Body of pancreas (tissue), 4 donors: ENCODE measurements at regions not wholly inside any gene's neighbourhood (a gene's known extent, or its start where the extent isn't known, plus 50 kb on each side); places are given as distances from the start of the nearest gene placed in this dataset.

Source experiments
- ATAC-seq: fragments of 150-250 bp; one replicate; pipeline ENCODE4 v1.9.1; 2016
- DNase-seq, 4 donors: peaks; one replicate each; pipeline ENCODE4 v3.0.0-alpha.2; 2019
- H3K27ac ChIP-seq, 4 donors: fragments of 200-600 bp; sonication (generic); 1 replicate in 3 of 4; 2 replicates in 1 of 4; pipeline versions ENCODE4 v1.5.1 to v1.6.1; 2016 to 2019; ENCODE audit warnings: mild to moderate bottlenecking in 1 of 4, mixed read lengths in 1 of 4, moderate library complexity in 1 of 4
- H3K27me3 ChIP-seq, 2 donors: fragments of 200-600 bp; sonication (generic); one replicate each; pipeline ENCODE4 v1.6.0; 2016; ENCODE audit warnings: mild to moderate bottlenecking in 1 of 2
- H3K36me3 ChIP-seq, 2 donors: fragments of 200-600 bp; sonication (generic); replicated peaks in 1 of 2; 2 replicates each; pipeline ENCODE4 v1.5.1; 2016; ENCODE audit warnings: low read depth in 2 of 2; ENCODE audit not compliant: insufficient read depth in 1 of 2
- H3K4me1 ChIP-seq: fragments of 200-600 bp; sonication (generic); one replicate; pipeline ENCODE4 v1.6.0; 2016
- H3K4me3 ChIP-seq, 2 donors: fragments of 200-600 bp; sonication (generic); 1 replicate in 1 of 2; 2 replicates in 1 of 2; pipeline ENCODE4 v1.5.1; 2016 to 2019
- H3K9me3 ChIP-seq, 3 donors: fragments of 200-600 bp; sonication (generic); 1 replicate in 2 of 3; 2 replicates in 1 of 3; pipeline ENCODE4 v1.5.1; 2016
- CTCF ChIP-seq, 7 experiments: fragments of 450-650 bp in 4 of 7; fragments of 200-600 bp in 3 of 7; sonication (generic) in 3 of 7; IDR thresholded peaks; one replicate each; pipeline ENCODE4 v1.5.1; 2016 to 2019; ENCODE audit warnings: antibody characterized with exemption in 7 of 7
- POLR2A ChIP-seq, 3 donors: fragments of 450-650 bp; IDR thresholded peaks; one replicate each; pipeline ENCODE4 v1.6.1; 2016; ENCODE audit warnings: antibody characterized with exemption in 3 of 3, mild to moderate bottlenecking in 2 of 3
- WGBS, 2 donors: methylation state at CpG; one replicate each; pipeline ENCODE4 v1.1.5; 2017; 5-methylcytosine and 5-hydroxymethylcytosine counted together
- intact Hi-C: fragments of 100-400 bp; cut with DNase I; formaldehyde crosslinking; loops from one replicate; pipeline ENCODE4 v1.15.1; 2023

GRCh38 chr11:112418438-112418837 is 157.8 kb upstream of the PLET1 start:
- no peak overlapping the region for H3K27ac ChIP-seq
- no peak for DNase-seq
- H3K4me3 ChIP-seq = no peak overlapping the region
- no peaks in the 10 kb centered on the region for H3K4me1 ChIP-seq
- no peaks in the 10 kb centered on the region for H3K9me3 ChIP-seq
- no peaks in the 10 kb centered on the region for H3K36me3 ChIP-seq
- H3K27me3 ChIP-seq = no peaks in the 10 kb centered on the region
- TF ChIP-seq CTCF (IDR thresholded peaks at IDR 0.05) = no peak
- TF ChIP-seq POLR2A (IDR thresholded peaks at IDR 0.05) = no peak
- WGBS, 2 donors = 58 to 75% methylated on average over 1 of the region's 1 CpG
- no peak for ATAC-seq
- intact Hi-C loops = no loop called here

- DNase-seq (no peak), ATAC-seq (no peak)
- H3K27me3 ChIP-seq = no peaks in the 10 kb centered on the region
- no peak for TF ChIP-seq POLR2A (IDR thresholded peaks at IDR 0.05)
- TF ChIP-seq CTCF (IDR thresholded peaks at IDR 0.05) = no peak
- no peaks in the 10 kb centered on the region for H3K4me1 ChIP-seq
- H3K4me3 ChIP-seq = no peak overlapping the region
- intact Hi-C loops = no loop called here
- no peaks in the 10 kb centered on the region for H3K9me3 ChIP-seq
- no peak overlapping the region for H3K27ac ChIP-seq
- WGBS, 2 donors = 33 to 64% methylated on average over 4 of the region's 4 CpGs
- H3K36me3 ChIP-seq = no peaks in the 10 kb centered on the region
Observed at GRCh38 chr11:112421879-112422278, 161.2 kb upstream of the PLET1 start.

- Histone ChIP-seq H3K36me3 (no peaks in the 10 kb centered on the region), H3K27me3 (no peaks in the 10 kb centered on the region), H3K9me3 (no peaks in the 10 kb centered on the region), H3K4me1 (no peaks in the 10 kb centered on the region), H3K4me3 (no peak overlapping the region), H3K27ac (no peak overlapping the region)
- intact Hi-C loops = no loop called here
- TF ChIP-seq POLR2A (IDR thresholded peaks at IDR 0.05) (no peak), CTCF (IDR thresholded peaks at IDR 0.05) (no peak)
- no peak for ATAC-seq
- 66 to 83% methylated on average over 5 of the region's 5 CpGs for WGBS, 2 donors
- no peak for DNase-seq
Observed at GRCh38 chr11:112425121-112425520, 164.5 kb upstream of the PLET1 start.

GRCh38 chr11:112437096-112437495 is 176.4 kb upstream of the PLET1 start:
- TF ChIP-seq CTCF (IDR thresholded peaks at IDR 0.05) (no peak), POLR2A (IDR thresholded peaks at IDR 0.05) (no peak)
- intact Hi-C loops = no loop called here
- no peak overlapping the region for H3K4me3 ChIP-seq
- ATAC-seq (no peak), DNase-seq (no peak)
- peaks cover 0 to 8% (median 0%) of the 10 kb centered on the region in 3 donors for H3K9me3 ChIP-seq
- H3K27ac ChIP-seq = no peak overlapping the region
- H3K27me3 ChIP-seq = no peaks in the 10 kb centered on the region
- WGBS, 2 donors = 46 to 52% methylated on average over 2 of the region's 2 CpGs
- H3K36me3 ChIP-seq = no peaks in the 10 kb centered on the region
- H3K4me1 ChIP-seq = no peaks in the 10 kb centered on the region

- Histone ChIP-seq H3K9me3 (peaks cover 0 to 8% (median 0%) of the 10 kb centered on the region in 3 donors), H3K4me3 (no peak overlapping the region), H3K27ac (no peak overlapping the region), H3K36me3 (no peaks in the 10 kb centered on the region), H3K4me1 (no peaks in the 10 kb centered on the region), H3K27me3 (no peaks in the 10 kb centered on the region)
- ATAC-seq = no peak
- no peak for DNase-seq
- WGBS, 2 donors = 47 to 68% methylated on average over 2 of the region's 2 CpGs
- TF ChIP-seq POLR2A (IDR thresholded peaks at IDR 0.05) = no peak
- no peak for TF ChIP-seq CTCF (IDR thresholded peaks at IDR 0.05)
- intact Hi-C loops = no loop called here
Observed at GRCh38 chr11:112439614-112440013, 179.0 kb upstream of the PLET1 start.
